ENCODE measurements at regions not wholly inside any gene's neighbourhood (a gene's known extent, or its start where the extent isn't known, plus 50 kb on each side); places are given as distances from the start of the nearest gene placed in this dataset.

DNA sequence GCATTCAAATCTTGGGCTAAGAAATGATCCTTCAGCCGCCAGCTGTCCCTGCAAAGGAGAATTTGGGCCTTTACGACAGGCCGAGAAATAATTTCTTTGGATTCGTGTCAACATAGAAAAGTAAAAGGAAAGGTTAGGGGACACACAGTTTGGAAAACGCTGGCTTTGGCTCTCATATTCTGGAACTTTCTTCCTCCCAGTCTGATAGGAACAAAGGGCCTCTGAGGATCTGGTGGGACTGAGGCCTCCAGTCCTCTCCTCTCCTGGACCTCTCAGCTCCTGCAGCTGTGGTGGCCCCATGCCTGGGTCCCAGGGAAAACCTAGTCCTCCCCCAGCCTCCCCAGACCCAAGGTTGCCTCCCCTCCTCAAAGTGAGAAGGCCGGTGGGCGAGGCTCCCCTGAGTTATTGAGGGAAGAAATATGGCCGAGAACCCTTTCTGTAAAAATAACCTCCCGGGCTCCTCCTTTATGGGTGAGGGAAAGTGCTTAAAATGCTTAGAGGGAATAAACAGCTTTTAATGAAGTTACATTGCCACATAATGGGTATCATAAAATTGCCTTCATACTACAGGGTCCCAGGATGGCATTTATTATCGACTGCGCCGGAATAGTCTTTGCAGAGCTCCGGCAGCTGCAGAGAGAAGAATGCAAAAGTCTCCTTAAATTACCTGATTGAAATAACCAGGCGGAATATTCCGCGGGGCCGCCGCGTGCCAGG is 188.3 kb downstream of the PHETA1 start:
- POLR2A ChIA-PET, result no interaction called here
- Mint-ChIP-seq H3K27me3 (peaks cover 54% of the 10 kb centered on the region), H3K4me3 (no peak overlapping the region), H3K4me1 (no peaks in the 10 kb centered on the region), H3K9me3 (ENCODE audit: insufficient read depth) (no peaks in the 10 kb centered on the region), H3K27ac (no peak overlapping the region)
- WGBS (ENCODE audit: insufficient coverage), result 35% methylated on average over 15 of the region's 19 CpGs
- TF ChIP-seq CTCF (IDR thresholded peaks at IDR 0.05), result no peak
- no peak for TF ChIP-seq EZH2 (IDR thresholded peaks at IDR 0.05; ENCODE audit: borderline replicate concordance, insufficient read depth, low read depth, low read length, poor library complexity, severe bottlenecking)
- CTCF ChIA-PET, result no interaction called here
- no peak overlapping the region for H3K27ac ChIP-seq (ENCODE audit: low read length in 2 of 2)
- peaks cover 0 to 31% (median 5%) of the 10 kb centered on the region in 4 experiments for H3K27me3 ChIP-seq (replicated peaks in 1 of 4; ENCODE audit: control extremely low read depth in 1 of 4, control insufficient read depth in 3 of 4, insufficient read depth in 4 of 4, low read length in 3 of 4)
- H3K9me3 ChIP-seq (ENCODE audit: control extremely low read depth in 1 of 3, control insufficient read depth in 2 of 3, insufficient read depth in 1 of 3, low read length in 2 of 3), result no peaks in the 10 kb centered on the region
- H3K79me2 ChIP-seq (ENCODE audit: control insufficient read depth, insufficient read depth, low read length), result no peaks in the 10 kb centered on the region
- intact Hi-C loops (cut with micrococcal nuclease), result no loop called here
- no peaks in the 10 kb centered on the region for H3K36me3 ChIP-seq (replicated peaks in 1 of 2; ENCODE audit: control extremely low read depth in 1 of 2, control insufficient read depth in 1 of 2, extremely low read depth in 1 of 2, insufficient read depth in 2 of 2, low read length in 1 of 2)
- DNase-seq (no peak), ATAC-seq (ENCODE audit: low read depth) (no peak)
- no peaks in the 10 kb centered on the region for H4K20me1 ChIP-seq (ENCODE audit: control insufficient read depth, insufficient read depth, low read length, poor library complexity, severe bottlenecking)
- H3K4me3 ChIP-seq (ENCODE audit: control extremely low read depth in 1 of 5, extremely low read depth in 1 of 5, insufficient read depth in 1 of 5, low read depth in 2 of 5, low read length in 4 of 5), result no peak overlapping the region
- H3K4me1 ChIP-seq (ENCODE audit: control insufficient read depth in 2 of 2, insufficient read depth in 2 of 2, low read length in 2 of 2), result no peaks in the 10 kb centered on the region
- H3K9ac ChIP-seq (ENCODE audit: low read length), result no peak overlapping the region
- H3K4me2 ChIP-seq (replicated peaks; ENCODE audit: low read depth, low read length, poor library complexity, severe bottlenecking), result no peak overlapping the region
- H2AFZ ChIP-seq (ENCODE audit: insufficient read depth, low read depth, low read length, poor library complexity, severe bottlenecking), result no peak overlapping the region

GRCh38 chr12:111178181-111179081 is 190.5 kb downstream of the PHETA1 start:
- Histone ChIP-seq H4K20me1 (ENCODE audit: control insufficient read depth, insufficient read depth, low read length, poor library complexity, severe bottlenecking) (no peaks in the 10 kb centered on the region), H2AFZ (ENCODE audit: insufficient read depth, low read depth, low read length, poor library complexity, severe bottlenecking) (no peak overlapping the region), H3K4me2 (replicated peaks; ENCODE audit: low read depth, low read length, poor library complexity, severe bottlenecking) (no peak overlapping the region), H3K4me1 (ENCODE audit: control insufficient read depth in 2 of 2, insufficient read depth in 2 of 2, low read length in 2 of 2) (no peaks in the 10 kb centered on the region), H3K9me3 (ENCODE audit: control extremely low read depth in 1 of 3, control insufficient read depth in 2 of 3, insufficient read depth in 1 of 3, low read length in 2 of 3) (no peaks in the 10 kb centered on the region), H3K4me3 (ENCODE audit: control extremely low read depth in 1 of 5, extremely low read depth in 1 of 5, insufficient read depth in 1 of 5, low read depth in 2 of 5, low read length in 4 of 5) (no peak overlapping the region), H3K79me2 (ENCODE audit: control insufficient read depth, insufficient read depth, low read length) (no peaks in the 10 kb centered on the region), H3K36me3 (replicated peaks in 1 of 2; ENCODE audit: control extremely low read depth in 1 of 2, control insufficient read depth in 1 of 2, extremely low read depth in 1 of 2, insufficient read depth in 2 of 2, low read length in 1 of 2) (no peaks in the 10 kb centered on the region), H3K27ac (ENCODE audit: low read length in 2 of 2) (no peak overlapping the region), H3K9ac (ENCODE audit: low read length) (no peak overlapping the region), H3K27me3 (replicated peaks in 1 of 4; ENCODE audit: control extremely low read depth in 1 of 4, control insufficient read depth in 3 of 4, insufficient read depth in 4 of 4, low read length in 3 of 4) (peaks cover 0 to 34% (median 5%) of the 10 kb centered on the region in 4 experiments)
- ATAC-seq (ENCODE audit: low read depth) (no peak), DNase-seq (no peak)
- Mint-ChIP-seq H3K4me1 (no peaks in the 10 kb centered on the region), H3K27me3 (peaks cover 61% of the 10 kb centered on the region), H3K4me3 (no peak overlapping the region), H3K27ac (no peak overlapping the region), H3K9me3 (ENCODE audit: insufficient read depth) (no peaks in the 10 kb centered on the region)
- intact Hi-C loops (cut with micrococcal nuclease), result no loop called here
- WGBS (ENCODE audit: insufficient coverage), result 93% methylated on average over 12 of the region's 18 CpGs
- ChIA-PET POLR2A (no interaction called here), CTCF (no interaction called here)
- TF ChIP-seq EZH2 (IDR thresholded peaks at IDR 0.05; ENCODE audit: borderline replicate concordance, insufficient read depth, low read depth, low read length, poor library complexity, severe bottlenecking) (no peak), CTCF (IDR thresholded peaks at IDR 0.05) (no peak)
